Mucosa of gallbladder (tissue), 1 donor: ENCODE measurements at regions not wholly inside any gene's neighbourhood (a gene's known extent, or its start where the extent isn't known, plus 50 kb on each side); places are given as distances from the start of the nearest gene placed in this dataset.

Experiments used
- DNase-seq: peaks from one replicate; pipeline ENCODE4 v3.0.0-alpha.2; 2020; ENCODE audit warnings: low spot score
- donor health status: DM: no; HTN: no; CAD: no.

GRCh38 chr10:25113191-25114035, 61.4 kb upstream of the GPR158 start:
- DNase-seq = peak; percentile 82

GRCh38 chr10:25114036-25114411, 60.8 kb upstream of the GPR158 start:
- DNase-seq = no peak

- no peak for DNase-seq
Measured at GRCh38 chr10:25117757-25118156, 57.0 kb upstream of the GPR158 start.

- DNase-seq = no peak
Measured at GRCh38 chr10:25120188-25120587, 54.6 kb upstream of the GPR158 start.
